ENCODE measurements at regions not wholly inside any gene's neighbourhood (a gene's known extent, or its start where the extent isn't known, plus 50 kb on each side); places are given as distances from the start of the nearest gene placed in this dataset.

DNA sequence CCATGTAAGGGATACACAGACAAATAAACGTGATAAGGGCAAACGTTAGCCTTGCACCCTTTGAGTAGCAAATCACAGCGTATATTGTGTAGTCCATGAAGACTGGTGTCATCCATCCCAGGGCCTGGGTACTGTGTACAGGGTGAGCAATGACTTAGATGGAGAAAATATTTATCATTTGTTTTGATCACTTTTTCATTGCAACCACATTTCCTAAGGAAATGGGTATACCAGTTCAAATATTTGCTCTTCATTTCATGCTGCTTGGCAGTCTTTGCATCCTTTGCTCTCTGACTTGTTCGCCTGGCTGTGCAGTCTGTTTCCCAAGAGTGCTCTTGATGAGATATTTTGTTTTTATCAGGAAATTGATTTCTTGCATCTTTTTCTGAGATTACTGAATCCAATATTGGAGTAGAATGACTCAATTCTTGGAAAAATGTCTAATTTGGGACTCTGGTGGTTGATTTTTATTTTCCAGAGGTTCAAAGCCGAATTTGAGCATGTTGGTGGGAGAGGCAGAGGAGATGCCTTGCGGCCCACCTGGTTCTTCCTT lies 424.6 kb upstream of the SEMA6D start:
- DNase-seq, result no peak

GRCh38 chr15:47293466-47294162 lies 423.7 kb upstream of the SEMA6D start:
- DNase-seq, result no peak

DNA sequence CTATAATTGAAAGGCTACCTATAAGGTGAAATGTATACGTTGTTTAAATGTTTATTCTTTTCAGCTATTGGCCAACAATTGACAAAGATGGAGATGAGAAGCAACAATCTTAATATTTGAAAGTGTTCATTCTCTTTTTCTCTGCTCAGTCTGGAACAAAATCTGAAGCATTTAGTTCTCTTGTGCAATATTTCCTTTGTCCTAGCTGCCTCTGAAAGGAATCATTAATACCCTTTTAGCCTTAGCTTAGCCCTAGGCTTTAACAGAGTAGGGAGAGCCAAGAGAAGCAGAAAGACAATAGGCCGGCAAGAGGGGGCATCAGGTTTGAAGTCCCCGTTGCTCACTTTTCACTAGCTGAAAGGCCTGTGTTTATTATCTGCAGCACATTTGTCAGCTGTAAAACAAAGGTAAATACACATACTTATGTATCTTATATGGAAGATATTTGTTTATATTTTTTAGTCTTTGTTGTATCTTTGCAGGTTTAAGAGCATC lies 422.5 kb upstream of the SEMA6D start:
- DNase-seq, result no peak

DNA sequence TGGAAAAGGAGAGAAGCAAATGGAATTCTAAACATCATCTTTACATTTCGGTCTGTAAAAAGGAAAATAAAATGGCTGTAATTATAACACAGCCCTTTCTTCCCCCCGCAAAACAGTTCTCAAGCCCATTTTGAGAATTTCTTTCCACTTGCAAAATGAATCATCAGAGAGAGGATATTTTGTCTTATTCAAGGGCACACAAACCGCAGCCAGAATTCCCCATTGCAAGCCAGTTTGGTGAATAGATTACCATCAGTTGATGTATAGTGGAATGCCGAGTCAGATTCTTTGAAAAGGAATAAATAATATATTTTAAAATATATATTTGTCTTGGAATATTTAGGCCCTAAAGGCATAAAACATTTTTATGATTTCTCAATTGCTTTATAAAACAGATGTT lies 420.4 kb upstream of the SEMA6D start:
- DNase-seq, result no peak

- no peak for DNase-seq
Observed at GRCh38 chr15:47299846-47300434, 417.4 kb upstream of the SEMA6D start.

DNA sequence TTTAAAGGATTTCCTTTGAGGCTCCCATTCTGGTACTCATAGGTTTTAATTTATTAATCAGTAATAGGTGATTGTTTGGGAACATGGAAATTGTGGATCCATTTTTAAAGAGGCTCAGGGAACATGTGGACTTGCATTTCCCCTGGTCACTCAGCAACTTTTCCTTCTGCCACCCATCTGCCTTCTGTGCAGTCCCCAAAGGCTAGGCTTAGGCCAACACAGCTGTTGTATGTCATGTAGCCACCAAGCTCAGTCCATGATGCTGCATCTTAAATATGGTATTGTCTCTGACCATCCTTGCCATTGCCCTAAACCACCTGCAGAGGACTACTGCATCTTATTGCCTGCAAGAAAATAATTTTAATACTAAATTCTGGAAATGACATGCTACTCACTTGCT lies 416.7 kb upstream of the SEMA6D start:
- no peak for DNase-seq

- no peak for DNase-seq
Observed at GRCh38 chr15:47301481-47301880, 415.8 kb upstream of the SEMA6D start.

- no peak for DNase-seq
Observed at GRCh38 chr15:47304656-47305055, 412.6 kb upstream of the SEMA6D start.

- no peak for DNase-seq
Observed at GRCh38 chr15:47312161-47312560, 405.1 kb upstream of the SEMA6D start.

- no peak for DNase-seq
Observed at GRCh38 chr15:47326410-47327333, 390.6 kb upstream of the SEMA6D start.

- DNase-seq, result no peak
Observed at GRCh38 chr15:47331829-47332393, 385.4 kb upstream of the SEMA6D start.

DNA sequence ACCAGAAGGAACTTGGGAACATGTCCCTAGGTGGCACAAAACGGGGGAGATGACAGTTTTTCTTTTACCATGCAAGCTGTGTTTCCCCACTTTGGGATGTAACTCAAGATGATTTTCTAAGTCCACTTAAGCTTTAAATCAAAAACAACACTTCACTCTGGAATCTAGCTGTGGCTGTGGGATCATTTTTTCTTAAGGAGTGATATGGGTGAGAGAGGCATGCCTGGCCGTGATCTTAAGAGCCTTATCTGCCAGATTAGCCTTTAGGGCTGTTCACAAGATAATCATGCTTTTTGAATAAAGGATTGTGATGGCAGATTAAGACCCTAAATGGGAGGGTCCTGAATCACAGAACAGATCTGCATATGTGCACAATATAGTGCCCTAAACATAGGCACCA lies 384.8 kb upstream of the SEMA6D start:
- DNase-seq, result no peak

- DNase-seq, result no peak
Observed at GRCh38 chr15:47333734-47334133, 383.6 kb upstream of the SEMA6D start.

GRCh38 chr15:47334805-47335535 lies 382.3 kb upstream of the SEMA6D start:
- no peak for DNase-seq

DNA sequence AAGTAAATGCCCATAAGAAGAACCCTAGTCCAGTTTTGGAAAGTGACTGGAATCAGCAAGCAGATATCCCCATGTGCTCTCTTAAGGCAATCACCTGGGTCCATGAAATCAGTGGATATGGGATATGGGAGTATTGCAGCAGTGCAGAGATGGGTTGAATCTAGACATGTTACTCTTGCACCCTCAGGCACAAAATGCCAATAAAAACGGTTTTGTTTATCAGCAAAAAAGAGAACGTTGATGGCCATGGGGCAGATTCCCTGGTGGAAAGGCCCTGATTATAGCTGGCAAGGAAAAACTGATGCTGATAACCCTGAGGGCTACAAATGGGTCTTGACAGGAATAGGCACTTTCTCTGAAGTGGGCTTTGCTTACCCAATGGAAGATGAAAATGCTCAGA lies 380.2 kb upstream of the SEMA6D start:
- no peak for DNase-seq

GRCh38 chr15:47337836-47338235 lies 379.5 kb upstream of the SEMA6D start:
- DNase-seq, result no peak

DNA sequence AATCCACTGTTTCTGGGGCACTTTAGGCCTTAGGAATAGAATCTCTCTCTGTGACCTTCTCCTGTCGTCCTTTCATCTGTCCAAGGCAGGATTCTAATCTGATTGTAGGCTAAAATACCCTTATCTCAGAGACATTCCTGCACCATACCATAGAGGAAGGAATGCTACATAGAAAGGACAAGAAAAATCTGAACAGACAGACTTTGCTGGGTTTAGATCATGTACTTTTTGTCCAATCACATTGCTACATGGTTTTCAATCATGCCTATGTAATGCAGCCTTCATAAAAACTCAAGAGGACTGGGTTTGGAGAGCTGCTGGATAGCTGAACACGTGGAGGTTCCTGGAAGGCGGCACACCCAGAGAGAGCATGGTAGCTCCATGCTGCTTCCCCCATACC lies 378.5 kb upstream of the SEMA6D start:
- no peak for DNase-seq

- DNase-seq, result no peak
Observed at GRCh38 chr15:47339800-47340570, 377.3 kb upstream of the SEMA6D start.

- DNase-seq, result no peak
Observed at GRCh38 chr15:47340571-47340920, 376.8 kb upstream of the SEMA6D start.

DNA sequence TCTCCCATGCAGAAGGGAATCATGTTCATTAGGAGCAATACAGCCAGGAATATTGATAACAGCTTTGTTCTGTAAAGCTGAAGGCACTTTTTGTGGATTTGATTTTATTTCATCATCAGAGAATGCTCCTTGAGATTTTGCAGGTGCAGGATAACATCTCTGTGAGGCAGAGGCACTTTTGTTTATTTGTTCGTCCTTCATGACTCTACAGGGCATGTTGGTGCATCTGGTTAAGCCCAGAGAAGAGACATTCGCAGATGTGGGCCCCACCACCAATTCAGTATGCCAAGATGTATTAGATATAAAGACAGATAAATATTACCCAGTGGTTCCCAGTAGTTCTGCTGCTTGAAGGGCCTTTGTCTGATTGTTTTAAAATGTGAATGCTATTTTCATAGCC lies 368.1 kb upstream of the SEMA6D start:
- no peak for DNase-seq

DNA sequence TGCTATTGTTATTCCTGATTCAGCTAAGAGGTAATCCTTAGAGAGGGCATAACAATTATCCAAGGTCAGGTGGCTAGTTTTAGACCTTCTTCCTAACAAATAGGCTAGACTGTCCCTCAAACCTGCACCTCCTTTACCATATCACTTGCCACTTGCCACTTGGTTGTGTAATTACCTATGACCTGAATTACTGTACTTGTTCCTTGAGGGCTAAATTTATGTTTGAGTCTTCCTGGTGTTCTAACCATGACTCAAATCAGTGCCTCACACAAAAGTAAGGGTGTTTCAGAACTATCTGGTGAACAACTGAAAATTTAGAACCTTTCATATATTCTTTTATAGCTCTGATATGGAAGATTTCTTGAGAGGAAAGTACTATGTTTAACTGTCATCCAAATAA lies 365.8 kb upstream of the SEMA6D start:
- no peak for DNase-seq

DNA sequence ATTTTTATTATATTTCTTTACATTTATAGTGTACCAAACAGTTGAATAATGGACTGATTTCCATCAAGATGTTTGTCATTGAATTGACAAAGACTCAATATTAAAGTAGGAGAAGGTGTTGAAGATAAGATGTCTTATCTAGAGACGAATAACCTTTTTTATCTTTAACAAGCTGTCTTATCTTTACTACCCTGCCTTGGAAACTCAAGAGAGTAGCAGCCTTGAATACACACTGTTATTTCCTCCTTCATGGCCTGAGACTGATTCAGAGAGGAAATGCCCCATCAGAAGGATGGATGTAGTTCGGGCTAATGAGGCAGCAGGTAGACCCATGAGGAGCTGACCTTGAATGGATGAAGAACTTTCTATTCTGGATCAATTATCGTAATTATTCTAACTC lies 365.1 kb upstream of the SEMA6D start:
- no peak for DNase-seq
